ENCODE measurements at regions not wholly inside any gene's neighbourhood (a gene's known extent, or its start where the extent isn't known, plus 50 kb on each side); places are given as distances from the start of the nearest gene placed in this dataset.

DNA sequence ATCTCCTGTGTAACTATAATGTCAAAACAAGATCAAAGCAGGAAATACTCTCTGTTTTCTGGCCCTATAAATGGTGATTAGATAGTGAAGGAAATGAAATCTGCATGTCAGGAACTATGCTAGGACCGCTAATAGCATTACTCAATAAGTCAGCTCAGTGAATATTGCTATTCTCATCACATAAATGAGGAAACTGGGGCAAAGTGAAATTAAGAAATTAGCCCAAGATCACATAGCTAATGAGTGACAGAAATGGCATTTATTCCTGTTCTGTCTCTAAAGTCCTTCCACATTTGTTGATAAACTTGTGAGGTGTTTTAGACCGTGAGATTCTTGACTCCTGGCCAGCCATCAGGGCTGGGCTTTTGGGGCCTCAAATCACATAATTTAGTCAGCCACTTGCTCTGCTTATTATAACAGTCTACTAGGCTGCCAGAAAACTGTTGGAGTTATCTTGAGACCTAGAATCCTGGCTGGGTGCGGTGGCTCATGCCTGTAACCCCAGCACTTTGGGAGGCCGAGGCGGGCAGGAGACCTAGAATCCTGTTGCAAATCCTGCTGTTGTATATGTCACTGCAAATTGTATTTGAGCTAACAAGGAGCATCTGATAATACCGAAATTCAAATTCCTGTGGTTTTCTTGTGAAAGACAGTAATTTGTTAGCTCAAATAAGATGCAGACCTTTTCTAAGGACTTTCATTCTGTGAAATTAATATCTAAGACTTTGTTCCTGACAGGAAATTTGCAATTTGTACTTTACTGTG lies 66.5 kb upstream of the SHTN1 start:
- H3K27ac ChIP-seq: no peak overlapping the region
- no peaks in the 10 kb centered on the region for H3K79me2 ChIP-seq (ENCODE audit: low read depth)
- Mint-ChIP-seq H3K27ac (no peak overlapping the region), H3K9me3 (no peaks in the 10 kb centered on the region), H3K4me3 (no peak overlapping the region), H3K27me3 (ENCODE audit: insufficient read depth, low read depth) (no peaks in the 10 kb centered on the region), H3K4me1 (no peaks in the 10 kb centered on the region), H3K36me3 (no peaks in the 10 kb centered on the region)
- H2AFZ ChIP-seq (replicated peaks): no peak overlapping the region
- no peak for TF ChIP-seq EZH2 (IDR thresholded peaks at IDR 0.05)
- TF ChIP-seq, protein P1, sequence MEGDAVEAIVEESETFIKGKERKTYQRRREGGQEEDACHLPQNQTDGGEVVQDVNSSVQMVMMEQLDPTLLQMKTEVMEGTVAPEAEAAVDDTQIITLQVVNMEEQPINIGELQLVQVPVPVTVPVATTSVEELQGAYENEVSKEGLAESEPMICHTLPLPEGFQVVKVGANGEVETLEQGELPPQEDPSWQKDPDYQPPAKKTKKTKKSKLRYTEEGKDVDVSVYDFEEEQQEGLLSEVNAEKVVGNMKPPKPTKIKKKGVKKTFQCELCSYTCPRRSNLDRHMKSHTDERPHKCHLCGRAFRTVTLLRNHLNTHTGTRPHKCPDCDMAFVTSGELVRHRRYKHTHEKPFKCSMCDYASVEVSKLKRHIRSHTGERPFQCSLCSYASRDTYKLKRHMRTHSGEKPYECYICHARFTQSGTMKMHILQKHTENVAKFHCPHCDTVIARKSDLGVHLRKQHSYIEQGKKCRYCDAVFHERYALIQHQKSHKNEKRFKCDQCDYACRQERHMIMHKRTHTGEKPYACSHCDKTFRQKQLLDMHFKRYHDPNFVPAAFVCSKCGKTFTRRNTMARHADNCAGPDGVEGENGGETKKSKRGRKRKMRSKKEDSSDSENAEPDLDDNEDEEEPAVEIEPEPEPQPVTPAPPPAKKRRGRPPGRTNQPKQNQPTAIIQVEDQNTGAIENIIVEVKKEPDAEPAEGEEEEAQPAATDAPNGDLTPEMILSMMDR (IDR thresholded peaks at IDR 0.05): no peak
- TF ChIP-seq EZH2phosphoT487 (IDR thresholded peaks at IDR 0.05): no peak
- no peaks in the 10 kb centered on the region for H3F3A ChIP-seq (ENCODE audit: low read depth)
- H4K20me1 ChIP-seq (ENCODE audit: low read depth): no peaks in the 10 kb centered on the region
- DNase-seq (ENCODE audit: low spot score): no peak
- peaks cover 15% of the 10 kb centered on the region for H3K4me1 ChIP-seq
- no peaks in the 10 kb centered on the region for H3K27me3 ChIP-seq
- H3K9me3 ChIP-seq (ENCODE audit: low read depth): no peaks in the 10 kb centered on the region
- H3K9ac ChIP-seq: no peak overlapping the region
- no peaks in the 10 kb centered on the region for H3K36me3 ChIP-seq
- no peak overlapping the region for H3K4me2 ChIP-seq
- H3K4me3 ChIP-seq: no peak overlapping the region

Data from neural progenitor cell (in vitro differentiated cells).